ENCODE measurements at regions not wholly inside any gene's neighbourhood (a gene's known extent, or its start where the extent isn't known, plus 50 kb on each side); places are given as distances from the start of the nearest gene placed in this dataset.

- no peaks in the 10 kb centered on the region for H3K36me3 ChIP-seq
- DNase-seq = no peak
- no peaks in the 10 kb centered on the region for H3K9me3 ChIP-seq
- no peak for TF ChIP-seq POLR2A (IDR thresholded peaks at IDR 0.05)
- TF ChIP-seq CTCF (IDR thresholded peaks at IDR 0.05) = no peak
- H3K27me3 ChIP-seq = no peaks in the 10 kb centered on the region
- no peak overlapping the region for H3K27ac ChIP-seq
- no peaks in the 10 kb centered on the region for H3K4me1 ChIP-seq
- H3K4me3 ChIP-seq = no peak overlapping the region
These were observed 124.0 kb upstream of the S100G start for GRCh38 chrX:16526003-16526402.

- Histone ChIP-seq H3K27ac (no peak overlapping the region), H3K9me3 (no peaks in the 10 kb centered on the region), H3K4me1 (no peaks in the 10 kb centered on the region), H3K27me3 (no peaks in the 10 kb centered on the region), H3K36me3 (no peaks in the 10 kb centered on the region), H3K4me3 (no peak overlapping the region)
- no peak for TF ChIP-seq CTCF (IDR thresholded peaks at IDR 0.05)
- no peak for TF ChIP-seq POLR2A (IDR thresholded peaks at IDR 0.05)
- no peak for DNase-seq
These were observed 121.3 kb upstream of the S100G start for GRCh38 chrX:16528620-16529019.

All from Peyer's patch (tissue), 4 donors.